ENCODE measurements at regions not wholly inside any gene's neighbourhood (a gene's known extent, or its start where the extent isn't known, plus 50 kb on each side); places are given as distances from the start of the nearest gene placed in this dataset.

- no peak for TF ChIP-seq POLR2A (IDR thresholded peaks at IDR 0.05; ENCODE audit: low read depth, low read length)
- no peak for TF ChIP-seq CTCF (conservative IDR thresholded peaks at IDR 0.05; ENCODE audit: low read depth, low read length)
- no peak for TF ChIP-seq USF2 (IDR thresholded peaks at IDR 0.05; ENCODE audit: low read depth, low read length)
- TF ChIP-seq MAFK (IDR thresholded peaks at IDR 0.05; ENCODE audit: low read depth, low read length): no peak
- TF ChIP-seq FOS (IDR thresholded peaks at IDR 0.05; ENCODE audit: low read depth, low read length): no peak
- TF ChIP-seq CEBPB (IDR thresholded peaks at IDR 0.05; ENCODE audit: low read depth, low read length): no peak
- TF ChIP-seq MXI1 (IDR thresholded peaks at IDR 0.05; ENCODE audit: borderline replicate concordance, low read depth, low read length): no peak
- no peak for TF ChIP-seq RCOR1 (IDR thresholded peaks at IDR 0.05; ENCODE audit: insufficient replicate concordance, low read length)
- TF ChIP-seq SMC3 (IDR thresholded peaks at IDR 0.05; ENCODE audit: low read depth, low read length): no peak
- no peak for TF ChIP-seq RAD21 (IDR thresholded peaks at IDR 0.05; ENCODE audit: low read length)
- TF ChIP-seq RFX5 (IDR thresholded peaks at IDR 0.05; ENCODE audit: low read depth, low read length): no peak
- no peak for TF ChIP-seq MAZ (IDR thresholded peaks at IDR 0.05; ENCODE audit: borderline replicate concordance, low read depth, low read length)
Observed at GRCh38 chr2:18096836-18097405, 218.5 kb downstream of the KCNS3 start.

Data from IMR-90 (cell line).